Fibroblast of the aortic adventitia (primary cell): ENCODE measurements at regions not wholly inside any gene's neighbourhood (a gene's known extent, or its start where the extent isn't known, plus 50 kb on each side); places are given as distances from the start of the nearest gene placed in this dataset.

Source experiments
- DNase-seq: peaks from one replicate; pipeline ENCODE4 v3.0.0-alpha.2; 2010; ENCODE audit warnings: low read depth
- H3K4me3 ChIP-seq: 2 replicates; pipeline ENCODE4 v1.5.1; 2011; ENCODE audit warnings: low read depth, mild to moderate bottlenecking, control low read depth, low read length, moderate library complexity
- TF ChIP-seq, protein P1 (sequence below): IDR thresholded peaks from 2 replicates; pipeline ENCODE4 v1.5.1; 2011; ENCODE audit warnings: mild to moderate bottlenecking, low read length, control low read depth, inconsistent platforms; ENCODE audit not compliant: insufficient read depth

GRCh38 chr2:239536186-239536585 lies 135.4 kb upstream of the HDAC4 start:
- no peak for DNase-seq
- TF ChIP-seq, protein P1, sequence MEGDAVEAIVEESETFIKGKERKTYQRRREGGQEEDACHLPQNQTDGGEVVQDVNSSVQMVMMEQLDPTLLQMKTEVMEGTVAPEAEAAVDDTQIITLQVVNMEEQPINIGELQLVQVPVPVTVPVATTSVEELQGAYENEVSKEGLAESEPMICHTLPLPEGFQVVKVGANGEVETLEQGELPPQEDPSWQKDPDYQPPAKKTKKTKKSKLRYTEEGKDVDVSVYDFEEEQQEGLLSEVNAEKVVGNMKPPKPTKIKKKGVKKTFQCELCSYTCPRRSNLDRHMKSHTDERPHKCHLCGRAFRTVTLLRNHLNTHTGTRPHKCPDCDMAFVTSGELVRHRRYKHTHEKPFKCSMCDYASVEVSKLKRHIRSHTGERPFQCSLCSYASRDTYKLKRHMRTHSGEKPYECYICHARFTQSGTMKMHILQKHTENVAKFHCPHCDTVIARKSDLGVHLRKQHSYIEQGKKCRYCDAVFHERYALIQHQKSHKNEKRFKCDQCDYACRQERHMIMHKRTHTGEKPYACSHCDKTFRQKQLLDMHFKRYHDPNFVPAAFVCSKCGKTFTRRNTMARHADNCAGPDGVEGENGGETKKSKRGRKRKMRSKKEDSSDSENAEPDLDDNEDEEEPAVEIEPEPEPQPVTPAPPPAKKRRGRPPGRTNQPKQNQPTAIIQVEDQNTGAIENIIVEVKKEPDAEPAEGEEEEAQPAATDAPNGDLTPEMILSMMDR = no peak
- no peak overlapping the region for H3K4me3 ChIP-seq

DNA sequence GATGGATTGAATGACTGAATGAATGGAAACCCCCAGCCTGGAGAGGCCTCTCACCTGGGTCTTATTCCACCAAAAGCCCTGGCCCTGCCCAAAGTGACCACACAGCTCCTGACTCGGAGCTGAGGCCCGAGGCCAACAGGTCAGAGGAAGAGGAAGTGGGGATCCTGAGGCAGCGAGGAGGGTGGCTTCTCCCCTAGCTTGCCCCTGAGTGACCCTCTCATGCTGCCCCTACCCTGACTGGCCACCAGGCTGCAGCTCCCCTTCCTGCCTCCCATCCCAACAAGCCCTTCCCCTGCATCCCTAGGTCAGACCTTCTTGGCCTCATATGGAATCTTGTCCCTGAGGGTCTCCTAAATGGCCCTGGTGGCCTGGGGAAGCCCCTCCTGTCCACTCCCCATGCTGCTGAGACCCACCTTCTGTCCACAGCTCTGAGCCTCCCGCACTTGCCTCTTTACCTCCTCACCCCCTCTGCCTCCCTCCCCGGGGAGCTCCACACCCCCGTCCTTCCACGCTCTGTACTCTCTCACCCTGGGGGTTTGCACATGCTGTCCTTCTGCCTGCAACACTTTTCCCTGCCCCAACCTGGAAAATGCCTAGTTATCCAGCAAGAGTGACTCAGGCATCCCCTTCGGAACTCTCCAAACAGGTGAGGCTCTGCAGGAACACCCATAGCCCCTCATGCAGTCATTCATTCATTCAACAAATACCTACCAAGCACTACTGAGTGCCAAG lies 134.8 kb upstream of the HDAC4 start:
- TF ChIP-seq, protein P1 = no peak
- no peak overlapping the region for H3K4me3 ChIP-seq
- DNase-seq = no peak

DNA sequence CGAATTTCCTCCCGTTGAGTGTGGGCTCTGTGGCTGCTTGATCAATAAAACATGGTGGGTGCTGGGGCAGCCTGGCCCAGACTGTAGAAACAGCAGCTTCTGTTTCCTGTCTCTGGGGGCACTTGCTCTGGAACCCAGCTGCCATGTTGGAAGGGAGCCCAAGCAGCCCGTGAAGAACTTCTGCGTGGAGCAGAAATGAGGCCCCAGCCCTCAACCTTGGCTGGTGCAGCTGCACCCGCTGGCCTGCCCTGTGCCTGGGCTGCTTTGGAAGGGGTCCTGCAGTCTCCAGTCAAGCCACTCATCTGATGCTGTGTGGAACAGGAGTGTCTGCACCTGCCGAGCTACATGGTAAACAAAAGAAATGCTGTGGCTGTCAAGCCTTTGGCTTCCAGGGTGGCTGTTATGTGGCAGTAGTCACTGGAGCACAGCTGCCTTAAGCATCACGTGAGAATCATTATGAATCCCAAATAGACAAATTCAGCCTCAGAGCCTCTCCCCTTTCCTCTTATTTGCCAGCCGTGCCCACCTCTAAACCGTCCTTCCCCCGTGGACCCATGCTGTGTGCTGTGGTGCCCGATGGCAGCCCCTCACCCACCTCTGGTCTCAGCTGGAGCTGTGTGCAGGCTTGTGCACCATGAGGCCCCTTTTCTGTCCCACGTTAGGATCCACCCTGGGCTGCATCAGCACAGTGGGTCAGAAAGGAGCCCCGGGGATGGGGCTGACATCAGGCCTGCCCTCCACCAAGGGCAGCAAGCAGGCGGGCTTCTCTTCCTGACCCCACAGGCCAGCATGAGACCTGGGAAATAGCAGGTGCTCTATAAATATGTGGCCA lies 134.0 kb upstream of the HDAC4 start:
- no peak overlapping the region for H3K4me3 ChIP-seq
- DNase-seq = no peak
- TF ChIP-seq, protein P1 = no peak

- TF ChIP-seq, protein P1 = no peak
- H3K4me3 ChIP-seq = no peak overlapping the region
- DNase-seq = peak; percentile 9
Measured at GRCh38 chr2:239533569-239534316, 132.9 kb upstream of the HDAC4 start.

- DNase-seq = no peak
- H3K4me3 ChIP-seq = no peak overlapping the region
- TF ChIP-seq, protein P1 = no peak
Measured at GRCh38 chr2:239532859-239533258, 132.0 kb upstream of the HDAC4 start.

DNA sequence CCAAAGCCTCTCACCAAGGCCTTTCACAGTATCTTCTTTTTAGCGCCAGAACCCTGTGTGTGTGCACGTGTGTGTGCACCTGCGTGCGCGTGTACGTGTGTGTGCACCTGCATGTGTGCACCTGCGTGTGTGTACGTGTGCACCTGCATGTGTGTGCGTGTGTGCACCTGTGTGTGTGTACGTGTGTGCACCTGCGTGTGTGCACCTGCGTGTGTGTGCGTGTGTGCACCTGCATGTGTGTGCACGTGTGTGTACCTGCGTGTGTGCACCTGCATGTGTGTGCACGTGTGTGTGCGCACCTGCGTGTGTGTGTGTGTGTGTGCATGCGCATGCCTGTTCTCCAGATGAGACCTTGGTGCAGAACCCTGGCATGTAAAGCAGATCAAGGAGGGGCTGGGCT lies 131.4 kb upstream of the HDAC4 start:
- H3K4me3 ChIP-seq = no peak overlapping the region
- TF ChIP-seq, protein P1 = no peak
- no peak for DNase-seq
